SHP77 (cell line): ENCODE measurements at regions not wholly inside any gene's neighbourhood (a gene's known extent, or its start where the extent isn't known, plus 50 kb on each side); places are given as distances from the start of the nearest gene placed in this dataset.
"Not testable (repeated sequence)": the region's sequence is repeated elsewhere in the genome, so short reads cannot be mapped to it uniquely, and the experiment has no call there.

ENCODE experiments used
- DNase-seq, 2 experiments: peaks; one replicate each; lab custom pipeline; 2025; lab: John Stamatoyannopoulos, UW

DNA sequence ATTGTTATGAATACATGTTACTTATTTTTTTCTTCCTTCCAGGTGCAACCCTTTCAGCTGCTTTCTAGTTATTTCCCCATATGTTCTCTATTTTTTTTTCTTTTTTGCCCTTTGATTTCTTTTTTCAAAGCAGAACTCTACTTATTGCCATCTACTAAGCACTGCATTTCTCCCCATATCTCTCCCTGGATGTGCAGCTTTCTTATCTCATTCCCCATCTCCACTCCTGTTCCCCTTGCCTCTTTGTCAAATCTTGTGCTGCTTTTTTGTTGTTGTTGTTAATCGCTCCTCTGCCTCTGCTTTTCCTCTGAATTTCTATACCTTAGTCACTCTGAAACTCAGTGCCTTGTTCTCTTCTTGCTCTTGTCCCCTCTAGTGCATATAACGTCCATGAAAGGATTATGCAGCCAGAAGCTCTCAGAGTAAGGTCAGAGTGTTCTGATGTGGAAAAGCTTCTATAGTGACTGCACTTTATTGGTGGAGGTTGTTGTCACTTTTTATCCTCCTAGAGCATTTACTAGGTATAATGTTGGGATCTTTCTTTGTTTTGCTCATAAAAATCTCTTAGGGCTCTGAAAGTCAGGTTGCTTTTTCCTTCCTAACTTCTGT is 51.1 kb upstream of the JADE1 start:
- DNase-seq = no peak

DNA sequence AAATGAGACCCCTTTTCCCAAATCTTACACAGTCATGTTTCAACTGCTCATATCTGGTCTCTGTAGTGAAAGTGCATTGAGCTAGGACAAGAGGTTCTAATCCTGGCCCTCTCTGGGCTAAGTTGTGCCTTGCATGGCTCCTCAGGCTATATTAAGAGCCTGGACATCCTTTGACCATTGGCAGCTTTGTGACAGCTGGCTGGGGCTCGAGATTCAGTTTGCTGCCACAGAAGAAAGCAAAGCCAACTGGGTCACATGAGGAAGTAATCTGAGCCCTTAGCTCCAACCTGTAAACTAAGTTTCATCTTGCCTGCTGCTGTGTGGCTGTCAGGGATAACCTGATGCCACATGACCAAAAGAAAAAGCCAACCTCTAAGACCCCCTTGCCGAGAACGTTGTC is 51.8 kb upstream of the JADE1 start:
- DNase-seq = no peak

DNA sequence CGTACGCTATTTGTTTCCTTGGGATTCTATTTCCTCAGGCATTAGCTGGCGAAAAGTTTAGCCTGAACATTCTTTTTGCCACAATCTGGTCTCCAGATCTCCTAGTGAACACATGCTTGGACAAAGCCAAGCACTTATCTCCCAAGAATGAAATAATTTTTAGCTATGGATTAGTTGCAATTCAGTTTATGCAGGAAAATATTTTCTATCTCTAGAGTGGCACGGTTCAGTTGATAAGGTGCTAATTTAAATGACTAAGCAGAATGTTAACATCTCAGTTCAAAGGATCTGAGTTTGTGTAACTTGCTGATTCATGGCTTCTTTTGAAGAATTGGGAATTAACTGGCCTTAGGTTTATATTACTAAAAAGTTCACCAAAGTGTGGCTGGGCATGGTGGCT is 58.1 kb upstream of the JADE1 start:
- no peak for DNase-seq

DNA sequence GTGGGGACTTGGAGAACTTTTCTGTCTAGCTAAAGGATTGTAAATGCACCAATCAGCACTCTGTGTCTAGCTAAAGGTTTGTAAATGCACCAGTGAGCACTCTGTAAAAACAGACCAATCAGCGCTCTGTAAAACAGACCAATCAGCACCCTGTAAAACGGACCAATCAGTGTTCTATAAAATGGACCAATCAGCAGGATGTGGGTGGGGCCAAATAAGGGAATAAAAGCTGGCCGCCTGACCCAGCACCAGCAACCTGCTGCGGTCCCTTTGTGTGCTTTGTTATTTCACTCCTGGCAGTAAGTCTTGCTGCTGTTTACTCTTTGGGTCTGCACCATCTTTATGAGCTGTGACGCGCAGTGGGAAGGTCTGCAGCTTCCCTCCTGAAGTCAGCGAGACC is 67.8 kb upstream of the JADE1 start:
- not testable (repeated sequence) for DNase-seq

DNA sequence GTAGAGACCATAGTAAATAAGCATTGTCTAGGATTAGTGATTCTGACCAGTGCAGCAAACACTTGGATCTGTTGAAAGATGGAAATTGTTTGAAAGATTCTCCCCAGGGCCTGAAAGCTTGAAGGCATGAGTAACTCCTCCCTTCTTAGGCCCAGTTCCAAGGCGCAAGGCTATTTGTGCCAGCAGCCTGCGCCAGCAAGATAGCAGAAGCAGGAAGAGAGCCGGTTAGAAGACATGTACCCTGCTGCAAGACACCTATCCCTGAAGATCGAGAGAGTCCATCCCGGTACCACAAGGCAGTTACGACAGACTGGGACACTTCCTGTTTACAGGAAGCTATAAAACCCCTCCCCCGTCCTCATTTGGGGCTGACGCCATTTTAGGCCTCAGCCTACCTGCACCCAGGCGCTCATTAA is 72.4 kb upstream of the JADE1 start:
- DNase-seq = no peak

DNA sequence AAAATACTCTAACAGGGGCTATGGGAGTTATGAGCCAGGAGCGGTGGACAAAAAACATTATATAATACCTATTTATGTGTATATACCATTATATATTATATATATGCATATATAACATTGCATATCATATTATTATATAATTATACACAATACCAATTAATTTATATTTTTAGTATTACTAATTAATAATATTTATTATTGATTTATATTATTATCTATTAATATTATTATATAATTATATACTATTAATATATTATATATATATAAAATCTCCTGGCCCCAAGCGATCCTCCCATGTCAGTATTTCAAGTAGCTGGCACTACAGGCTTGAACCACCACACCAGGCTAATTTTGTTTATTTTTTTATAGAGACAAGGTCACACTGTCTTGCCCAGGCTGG is 73.8 kb upstream of the JADE1 start:
- no peak for DNase-seq

DNA sequence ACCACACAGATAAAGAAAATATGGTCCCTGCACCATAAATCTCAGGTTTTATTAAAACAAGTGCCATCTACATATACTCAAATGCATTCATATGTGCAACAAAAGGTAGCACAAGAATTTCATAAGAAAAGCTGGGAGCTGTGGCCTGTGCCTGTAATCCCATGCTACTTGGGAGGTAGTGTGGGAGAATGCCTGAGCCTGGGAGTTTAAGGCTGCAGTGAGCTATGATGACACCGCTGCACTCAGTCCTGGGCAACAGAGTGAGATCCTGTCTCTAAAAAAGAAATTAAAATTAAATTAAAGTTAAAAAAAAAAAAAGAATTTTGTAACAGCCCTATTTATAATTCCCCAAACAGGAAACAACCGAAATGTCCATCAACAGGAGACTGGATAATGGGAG is 81.3 kb upstream of the JADE1 start:
- no peak for DNase-seq

DNA sequence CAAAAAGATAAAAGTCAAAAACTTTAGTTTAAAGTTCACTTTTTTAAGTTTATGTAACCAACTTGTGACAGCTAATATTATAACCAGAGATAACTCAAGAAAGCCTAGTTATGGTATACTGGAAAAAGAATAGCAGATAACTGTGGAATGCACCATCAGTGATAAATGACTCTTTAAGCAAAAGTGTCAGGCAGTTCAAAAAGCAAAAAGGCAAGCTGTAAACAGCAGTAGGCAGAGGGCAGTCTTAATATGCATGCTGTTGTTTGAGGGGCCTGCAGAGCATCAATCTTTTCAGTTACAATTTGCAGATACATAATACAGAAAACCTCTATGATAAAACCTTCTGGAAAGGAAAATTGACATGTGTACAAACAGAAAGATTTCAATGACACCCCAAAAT is 81.8 kb upstream of the JADE1 start:
- no peak for DNase-seq

DNA sequence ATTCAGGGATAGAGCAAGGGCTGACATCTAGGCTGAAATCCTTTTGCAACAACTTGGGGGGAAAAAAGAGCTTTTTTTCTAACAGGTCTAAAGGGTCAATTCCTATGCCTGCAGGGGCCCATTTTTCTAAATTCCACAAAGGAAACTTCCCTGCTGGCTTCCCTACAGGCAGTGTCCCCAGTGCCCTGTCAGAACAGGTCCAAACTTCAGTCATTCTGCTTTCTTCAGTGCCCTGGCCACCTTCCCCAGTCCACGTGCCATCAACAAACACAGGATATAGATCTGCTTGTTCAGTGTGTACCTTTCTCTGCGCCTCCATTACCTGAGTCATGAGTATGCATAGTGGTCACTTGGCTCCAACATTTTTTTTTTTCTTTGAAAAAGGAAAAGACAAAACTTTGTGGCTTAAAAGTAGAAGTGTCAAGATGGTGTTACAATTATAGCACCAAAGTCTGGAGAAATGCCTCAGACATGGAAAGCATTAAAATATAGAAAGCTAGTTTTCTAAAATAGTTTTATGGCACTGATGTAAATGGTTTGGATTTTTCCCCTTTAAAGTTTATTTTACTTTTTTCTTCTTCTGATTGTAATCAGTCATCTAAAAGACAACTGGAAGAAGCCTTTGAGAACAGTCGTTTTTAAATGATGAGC is 84.0 kb upstream of the JADE1 start:
- no peak for DNase-seq

DNA sequence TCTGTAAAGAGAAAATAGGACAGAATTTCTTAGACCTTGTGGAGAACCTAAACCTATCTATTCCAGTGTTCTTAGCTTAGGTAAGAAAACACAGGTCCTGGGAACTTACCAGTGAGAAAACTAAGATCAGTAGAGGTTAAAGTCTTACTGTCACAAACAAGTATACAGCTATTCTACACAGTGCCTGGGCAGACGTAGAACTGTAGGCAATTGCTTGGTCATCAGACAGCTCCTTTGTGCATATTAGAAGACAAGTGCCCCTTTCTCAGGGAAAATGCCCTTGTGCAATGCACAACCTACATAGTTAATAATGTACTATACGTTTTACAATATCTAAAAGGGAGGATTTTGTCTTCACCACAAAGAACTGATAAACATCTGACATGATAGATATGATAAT is 86.6 kb upstream of the JADE1 start:
- DNase-seq = no peak

DNA sequence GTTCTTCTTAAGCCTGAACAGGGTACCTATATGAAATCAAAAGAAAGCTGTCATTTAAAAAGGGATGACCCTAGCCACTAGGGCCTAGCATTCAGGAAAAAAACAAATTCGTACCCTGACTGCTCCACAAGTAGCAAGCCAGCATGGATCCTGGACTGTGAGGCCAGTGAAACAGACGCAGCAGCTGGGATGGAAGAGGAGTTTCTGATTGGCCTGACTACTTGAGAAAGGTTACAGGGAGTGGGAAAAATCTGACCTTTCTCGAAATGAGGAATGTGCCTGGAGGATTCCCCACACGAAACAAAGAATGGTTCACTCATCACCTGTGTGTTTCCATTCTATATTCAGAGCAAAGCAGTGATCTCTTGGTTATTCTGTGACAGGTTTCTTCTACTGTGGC is 87.6 kb upstream of the JADE1 start:
- DNase-seq = no peak

DNA sequence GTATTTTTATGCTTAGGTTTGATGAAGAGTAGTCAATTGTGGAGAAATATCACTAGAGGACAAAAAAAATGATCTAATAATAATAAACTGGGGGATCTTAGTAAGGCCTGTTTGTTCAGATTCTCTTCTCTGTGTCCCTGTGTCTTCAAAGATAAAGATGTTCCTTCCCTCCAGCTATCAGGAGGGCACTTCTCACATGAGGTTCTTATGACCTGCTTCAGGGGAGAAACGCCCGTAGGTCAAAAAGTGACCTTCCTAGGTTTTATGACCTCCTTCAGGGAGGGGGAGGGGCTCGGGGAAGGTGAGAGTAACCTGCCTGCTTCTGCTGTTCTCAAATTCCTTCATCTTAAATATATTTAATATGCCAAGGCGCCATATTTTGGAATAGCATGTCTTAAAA is 89.2 kb upstream of the JADE1 start:
- no peak for DNase-seq

DNA sequence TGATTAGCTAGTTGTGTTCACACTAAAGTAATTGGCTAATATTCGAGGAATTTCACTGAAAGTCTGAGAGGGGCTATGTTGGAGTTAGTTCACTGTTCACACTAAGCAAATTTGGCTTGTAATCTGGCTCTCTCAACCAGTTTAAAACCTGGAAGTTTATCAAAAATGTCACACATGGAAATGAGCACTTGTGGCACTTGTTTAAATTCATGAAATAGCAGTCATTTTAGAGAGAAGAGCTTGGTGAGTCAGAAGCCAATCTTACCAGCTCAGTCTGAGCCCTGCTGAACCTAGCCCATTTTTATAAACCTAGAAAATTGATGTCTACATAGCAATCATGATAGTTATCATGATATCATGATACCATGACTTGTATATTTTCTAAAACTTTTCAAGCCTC is 90.7 kb upstream of the JADE1 start:
- no peak for DNase-seq

DNA sequence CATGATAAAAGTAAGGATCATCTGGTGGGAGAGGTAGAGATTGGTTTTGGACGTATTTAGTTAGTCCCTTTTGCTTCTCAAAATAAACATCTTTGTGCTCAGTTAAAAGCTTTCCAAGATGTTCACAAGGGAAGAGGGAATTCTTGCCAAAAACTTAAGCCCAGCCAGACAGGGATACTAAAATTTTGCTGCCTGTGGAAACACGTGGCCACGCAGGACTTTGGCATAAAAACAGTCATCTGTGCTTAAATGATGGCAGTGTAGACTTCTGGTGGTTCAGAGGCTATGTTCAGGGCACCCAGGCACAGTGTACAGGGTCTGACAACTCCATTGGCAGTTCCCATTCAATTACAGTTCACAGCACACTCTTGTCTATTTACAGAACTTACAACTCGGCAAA is 93.2 kb upstream of the JADE1 start:
- DNase-seq = no peak

DNA sequence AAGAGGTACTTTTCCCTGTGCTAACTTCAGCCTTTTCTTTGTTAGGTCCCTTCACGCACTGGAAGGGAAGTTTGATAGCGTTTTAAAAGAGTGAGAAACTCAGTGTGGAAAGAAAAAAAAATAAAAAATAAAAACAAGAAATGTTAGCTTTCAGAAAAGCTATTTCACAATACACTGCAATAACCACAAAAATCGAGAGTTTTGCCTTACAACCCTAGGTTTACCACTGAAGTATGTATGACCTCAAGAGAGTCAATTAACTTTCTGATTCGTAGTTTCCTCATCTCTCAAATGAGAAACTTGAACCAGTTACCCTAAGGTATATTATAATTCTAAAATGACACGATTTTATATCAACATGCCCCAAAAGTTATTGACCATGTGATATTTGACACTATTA is 93.9 kb upstream of the JADE1 start:
- no peak for DNase-seq

DNA sequence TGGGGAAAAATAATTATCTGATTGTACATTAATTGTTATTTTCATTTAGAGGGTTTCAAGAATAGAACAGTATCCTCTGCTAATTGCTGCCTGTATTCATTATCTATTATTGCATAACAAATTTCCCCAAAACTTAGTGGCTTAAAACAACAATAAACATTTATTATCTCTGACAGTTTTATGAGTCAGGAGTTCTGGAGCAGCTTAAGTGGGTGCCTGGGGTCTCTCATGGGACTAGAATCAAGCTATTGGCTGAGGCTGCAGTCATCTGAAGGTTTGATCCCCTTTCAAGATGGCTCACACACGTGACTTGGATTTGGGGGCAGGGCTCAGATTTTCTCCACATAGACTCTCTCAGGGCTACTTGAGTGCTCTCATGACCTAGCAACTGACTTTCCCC is 98.1 kb upstream of the JADE1 start:
- no peak for DNase-seq

DNA sequence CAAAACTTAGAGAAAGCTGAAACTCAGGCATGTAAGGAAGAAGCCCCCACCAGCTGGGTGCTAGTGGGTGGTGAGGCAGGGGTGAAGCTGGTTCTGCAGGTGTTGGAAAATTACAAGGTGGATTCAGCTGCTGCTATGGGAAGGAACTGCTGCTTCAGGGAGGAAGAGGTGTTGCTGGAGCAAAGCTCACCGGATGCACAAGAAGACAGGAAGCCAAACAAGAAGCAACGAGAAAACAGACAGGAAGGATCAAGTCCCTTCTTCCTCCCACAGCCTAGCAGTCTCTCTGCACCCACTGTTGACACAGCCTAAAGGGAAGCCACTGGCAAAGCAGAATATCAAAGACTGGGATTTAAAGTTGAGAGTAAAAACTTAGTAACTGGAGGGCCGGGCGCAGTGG is 100.2 kb upstream of the JADE1 start:
- no peak for DNase-seq

DNA sequence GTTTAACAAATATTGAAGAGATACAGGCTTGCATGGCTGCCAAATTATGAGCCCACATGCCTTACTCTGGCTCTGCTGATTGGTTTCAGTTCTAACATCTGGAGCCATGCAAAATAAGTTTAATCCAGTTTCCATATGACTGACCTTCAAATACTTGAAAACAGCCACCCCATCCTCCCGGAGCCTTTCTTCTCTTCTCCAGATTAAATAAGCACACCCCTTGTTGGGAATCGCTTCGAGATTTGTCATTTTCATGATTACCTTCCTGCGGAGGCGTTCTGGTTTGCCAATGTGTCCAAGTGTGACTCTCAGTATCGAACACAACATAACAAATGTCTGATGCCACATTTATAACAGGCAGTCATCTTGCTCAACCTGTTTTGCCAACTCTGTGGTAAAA is 101.6 kb upstream of the JADE1 start:
- no peak for DNase-seq

DNA sequence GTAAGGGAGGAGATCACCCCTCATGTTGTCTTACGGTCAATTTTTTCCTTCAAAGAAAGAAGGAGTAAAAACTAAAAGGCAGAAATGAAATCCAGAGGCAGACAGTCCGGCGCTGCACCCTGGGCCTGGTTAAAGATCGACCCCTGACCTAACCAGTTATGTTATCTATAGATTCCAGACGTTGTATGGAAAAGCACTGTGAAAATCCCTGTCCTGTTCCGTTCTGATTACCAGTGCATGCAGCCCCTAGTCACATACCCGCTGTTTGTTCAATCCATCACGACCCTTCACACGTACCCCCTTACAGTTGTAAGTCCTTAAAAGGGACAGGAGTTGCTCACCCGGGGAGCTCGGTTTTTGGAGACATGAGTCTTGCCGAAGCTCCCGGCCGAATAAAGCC is 105.6 kb upstream of the JADE1 start:
- DNase-seq = no peak

DNA sequence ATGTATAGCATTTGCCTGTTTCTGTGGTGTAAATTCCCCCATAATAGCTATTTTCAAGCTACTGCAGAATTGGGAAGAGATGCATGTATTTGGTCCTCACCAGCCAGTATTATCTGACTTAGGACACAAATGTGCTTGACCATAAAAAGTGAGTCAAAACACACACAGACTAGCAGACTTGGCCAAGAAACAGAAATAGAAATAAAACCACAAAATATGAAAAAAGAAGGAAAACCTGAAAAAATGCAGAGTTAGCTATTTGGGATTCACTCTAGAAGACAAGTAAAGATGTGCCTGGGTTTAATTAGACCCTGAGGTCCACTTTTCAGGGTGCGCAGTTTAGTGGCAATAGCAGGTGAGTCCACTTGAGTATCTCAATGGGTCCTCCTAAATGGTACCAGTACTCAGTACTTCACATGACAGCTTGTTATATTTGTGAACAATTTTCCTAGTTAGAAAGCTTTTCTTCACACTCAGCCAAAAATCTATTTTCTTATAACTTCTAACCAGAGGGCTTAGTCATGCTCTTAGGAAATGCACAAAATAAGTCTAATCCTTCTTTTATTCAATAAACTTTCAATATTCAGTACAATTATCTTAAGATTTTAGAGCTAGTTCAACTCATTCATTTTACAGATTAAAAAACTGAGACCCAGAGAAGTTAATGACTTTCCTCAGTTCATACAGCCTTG is 108.7 kb upstream of the JADE1 start:
- DNase-seq = no peak

DNA sequence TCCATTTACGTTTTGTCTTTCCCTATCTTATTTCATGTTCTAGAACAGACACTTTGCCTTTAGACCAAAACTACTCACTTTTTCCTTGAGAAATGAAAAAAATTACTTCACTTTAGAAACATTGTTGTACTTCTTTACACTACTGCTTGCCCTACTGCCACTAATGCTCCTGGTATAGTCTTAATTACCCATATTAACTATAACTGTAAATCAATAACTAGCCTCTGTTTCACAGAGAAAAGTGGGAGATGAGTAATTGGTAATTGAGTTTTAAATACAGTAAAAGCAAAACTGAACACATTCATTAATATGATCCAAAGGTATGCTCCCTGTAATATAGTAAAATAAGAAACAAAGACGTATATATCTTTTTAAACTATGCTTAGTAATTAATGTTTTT is 111.1 kb upstream of the JADE1 start:
- no peak for DNase-seq

DNA sequence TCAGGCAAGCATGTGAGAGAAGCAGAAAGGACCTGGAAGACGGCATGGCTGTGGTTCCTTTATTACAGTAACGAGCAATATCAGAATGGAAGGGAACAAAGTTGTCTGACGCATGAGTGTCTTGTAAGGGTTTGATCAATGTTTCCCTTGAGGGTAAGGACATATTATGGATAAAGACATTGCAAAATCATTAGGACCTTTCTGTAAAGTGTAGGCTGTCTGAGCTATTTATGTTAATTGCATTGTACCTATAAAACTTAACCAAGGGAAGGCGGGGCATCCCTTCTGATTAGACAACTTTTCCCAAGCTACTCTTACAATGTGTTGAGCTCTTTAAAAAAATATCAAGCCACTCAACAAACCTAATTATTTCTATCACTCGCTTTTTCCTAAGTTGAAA is 112.2 kb upstream of the JADE1 start:
- DNase-seq = no peak

DNA sequence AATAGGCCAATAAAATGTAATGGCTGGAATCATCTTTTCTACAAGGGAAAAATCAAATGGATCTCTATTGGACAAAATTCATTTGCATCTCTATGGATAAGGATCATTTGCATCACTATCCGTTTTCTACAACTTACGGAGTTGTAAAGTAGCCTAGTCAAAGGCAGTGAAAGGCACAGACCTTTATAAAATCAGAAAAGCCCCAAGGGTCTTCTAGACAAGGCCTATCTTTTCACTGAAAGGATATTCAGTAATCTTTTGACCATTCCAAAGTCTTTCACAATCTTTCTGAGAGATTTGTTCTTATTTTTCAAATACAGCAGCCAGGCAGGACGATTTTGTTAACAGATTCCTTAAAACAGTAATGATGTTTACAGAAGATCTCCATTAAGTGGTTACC is 119.5 kb upstream of the JADE1 start:
- no peak for DNase-seq
